Mesothelial cell of epicardium (in vitro differentiated cells): ENCODE measurements at regions not wholly inside any gene's neighbourhood (a gene's known extent, or its start where the extent isn't known, plus 50 kb on each side); places are given as distances from the start of the nearest gene placed in this dataset.

Experiments
- DNase-seq, 2 experiments: peaks; one replicate each; pipeline ENCODE4 v3.0.0; 2021; ENCODE audit warnings: low spot score in 2 of 2; ENCODE audit not compliant: unreplicated experiment in 2 of 2
- H3K27ac Mint-ChIP-seq: 2 replicates; pipeline ENCODE4 v1.8.0; 2021; ENCODE audit warnings: mixed read lengths
- H3K27me3 Mint-ChIP-seq: 2 replicates; pipeline ENCODE4 v1.8.0; 2021; ENCODE audit warnings: low read depth, mixed read lengths
- H3K36me3 Mint-ChIP-seq: 2 replicates; pipeline ENCODE4 v1.8.0; 2021; ENCODE audit warnings: mixed read lengths
- H3K4me1 Mint-ChIP-seq: 2 replicates; pipeline ENCODE4 v1.8.0; 2021; ENCODE audit warnings: mixed read lengths
- H3K4me3 Mint-ChIP-seq: 2 replicates; pipeline ENCODE4 v1.8.0; 2021; ENCODE audit warnings: mild to moderate bottlenecking, moderate library complexity, mixed read lengths
- H3K9me3 Mint-ChIP-seq: 2 replicates; pipeline ENCODE4 v1.8.0; 2021; ENCODE audit warnings: mixed read lengths
- CTCF ChIP-seq: fragments of 200-600 bp; sonication (generic); IDR thresholded peaks from one replicate; pipeline ENCODE4 v1.5.0; 2021; ENCODE audit warnings: antibody characterized with exemption; ENCODE audit not compliant: unreplicated experiment

- Mint-ChIP-seq H3K27ac (no peak overlapping the region), H3K4me3 (no peak overlapping the region), H3K36me3 (no peaks in the 10 kb centered on the region), H3K27me3 (no peaks in the 10 kb centered on the region), H3K9me3 (peaks cover 25% of the 10 kb centered on the region), H3K4me1 (no peaks in the 10 kb centered on the region)
- TF ChIP-seq CTCF = no peak
- DNase-seq = no peak
Observed at GRCh38 chr2:88829607-88830463, 138.4 kb downstream of the RPIA start.

- Mint-ChIP-seq H3K4me3 (no peak overlapping the region), H3K9me3 (peaks cover 25% of the 10 kb centered on the region), H3K27me3 (no peaks in the 10 kb centered on the region), H3K27ac (no peak overlapping the region), H3K4me1 (no peaks in the 10 kb centered on the region), H3K36me3 (no peaks in the 10 kb centered on the region)
- TF ChIP-seq CTCF = no peak
- no peak for DNase-seq
Observed at GRCh38 chr2:88831071-88831791, 139.8 kb downstream of the RPIA start.

GRCh38 chr2:88831792-88832248, 140.3 kb downstream of the RPIA start:
- H3K27me3 Mint-ChIP-seq = no peaks in the 10 kb centered on the region
- no peaks in the 10 kb centered on the region for H3K36me3 Mint-ChIP-seq
- no peaks in the 10 kb centered on the region for H3K4me1 Mint-ChIP-seq
- no peak for DNase-seq
- H3K4me3 Mint-ChIP-seq = no peak overlapping the region
- H3K27ac Mint-ChIP-seq = no peak overlapping the region
- peaks cover 29% of the 10 kb centered on the region for H3K9me3 Mint-ChIP-seq
- no peak for TF ChIP-seq CTCF

- no peak overlapping the region for H3K27ac Mint-ChIP-seq
- H3K36me3 Mint-ChIP-seq = no peaks in the 10 kb centered on the region
- no peak for TF ChIP-seq CTCF
- no peaks in the 10 kb centered on the region for H3K27me3 Mint-ChIP-seq
- H3K9me3 Mint-ChIP-seq = peaks cover 28% of the 10 kb centered on the region
- no peaks in the 10 kb centered on the region for H3K4me1 Mint-ChIP-seq
- H3K4me3 Mint-ChIP-seq = no peak overlapping the region
- DNase-seq = no peak
Observed at GRCh38 chr2:88832311-88832991, 141.0 kb downstream of the RPIA start.

GRCh38 chr2:88832992-88833389, 141.5 kb downstream of the RPIA start:
- no peak overlapping the region for H3K27ac Mint-ChIP-seq
- H3K27me3 Mint-ChIP-seq = no peaks in the 10 kb centered on the region
- H3K36me3 Mint-ChIP-seq = no peaks in the 10 kb centered on the region
- no peaks in the 10 kb centered on the region for H3K4me1 Mint-ChIP-seq
- no peak for DNase-seq
- peaks cover 23% of the 10 kb centered on the region for H3K9me3 Mint-ChIP-seq
- H3K4me3 Mint-ChIP-seq = no peak overlapping the region
- TF ChIP-seq CTCF = no peak
